Fibroblast of mammary gland (primary cell): ENCODE measurements at regions not wholly inside any gene's neighbourhood (a gene's known extent, or its start where the extent isn't known, plus 50 kb on each side); places are given as distances from the start of the nearest gene placed in this dataset.

Source experiments
- DNase-seq: peaks from one replicate; pipeline ENCODE4 v3.0.0-alpha.2; 2010; ENCODE audit warnings: low read depth
- H3K4me3 ChIP-seq: 2 replicates; pipeline ENCODE4 v1.5.1; 2011; ENCODE audit warnings: low read depth, mild to moderate bottlenecking, low read length, moderate library complexity; ENCODE audit not compliant: control insufficient read depth
- CTCF ChIP-seq: conservative IDR thresholded peaks from 2 replicates; pipeline ENCODE4 v1.5.1; 2011; ENCODE audit warnings: low read depth, low read length, inconsistent platforms; ENCODE audit not compliant: control insufficient read depth, insufficient read depth

GRCh38 chr15:81504170-81504905 lies 130.3 kb upstream of the TMC3 start:
- TF ChIP-seq CTCF, result no peak
- H3K4me3 ChIP-seq, result no peak overlapping the region
- DNase-seq, result peak; percentile 26

- no peak for TF ChIP-seq CTCF
- DNase-seq, result peak; percentile 31
- H3K4me3 ChIP-seq, result no peak overlapping the region
Observed at GRCh38 chr15:81502439-81502838, 128.4 kb upstream of the TMC3 start.

GRCh38 chr15:81500081-81500480 lies 126.1 kb upstream of the TMC3 start:
- H3K4me3 ChIP-seq, result no peak overlapping the region
- no peak for DNase-seq

GRCh38 chr15:81498294-81498693 lies 124.3 kb upstream of the TMC3 start:
- H3K4me3 ChIP-seq, result no peak overlapping the region
- no peak for DNase-seq
- TF ChIP-seq CTCF, result no peak

More at GRCh38 chr15:81500081-81500480, 126.1 kb upstream of the TMC3 start:
- no peak for TF ChIP-seq CTCF

GRCh38 chr15:81497238-81497637 lies 123.2 kb upstream of the TMC3 start:
- no peak for TF ChIP-seq CTCF
- DNase-seq, result no peak
- H3K4me3 ChIP-seq, result no peak overlapping the region

- no peak for TF ChIP-seq CTCF
- H3K4me3 ChIP-seq, result no peak overlapping the region
Observed at GRCh38 chr15:81495780-81496467, 121.9 kb upstream of the TMC3 start.

More at GRCh38 chr15:81495780-81496467, 121.9 kb upstream of the TMC3 start:
- DNase-seq, result no peak
